Left lung (tissue), 4 donors: ENCODE measurements at regions not wholly inside any gene's neighbourhood (a gene's known extent, or its start where the extent isn't known, plus 50 kb on each side); places are given as distances from the start of the nearest gene placed in this dataset.

Experiments used
- ATAC-seq: fragments of 200-7000 bp; cut with Tn5 transposase; one replicate; pipeline ENCODE4 v1.9.1; 2020; ENCODE audit warnings: moderate library complexity
- DNase-seq, 4 donors: peaks; one replicate each; pipeline ENCODE4 v3.0.0-alpha.2; 2013 to 2020
- H3K27ac ChIP-seq, 2 donors: fragments of 200-600 bp; sonication (generic) in 1 of 2; one replicate each; pipeline versions ENCODE4 v1.5.0 to v1.8.0; 2020 to 2021
- H3K27me3 ChIP-seq, 2 donors: fragments of 200-600 bp; sonication (generic) in 1 of 2; one replicate each; pipeline versions ENCODE4 v1.5.0 to v1.8.0; 2020 to 2021
- H3K36me3 ChIP-seq, 2 donors: fragments of 200-600 bp; sonication (generic) in 1 of 2; one replicate each; pipeline versions ENCODE4 v1.5.0 to v1.8.0; 2020 to 2021
- H3K4me1 ChIP-seq, 2 donors: fragments of 200-600 bp; one replicate each; pipeline ENCODE4 v1.8.0; 2021
- H3K4me3 ChIP-seq, 2 donors: fragments of 200-600 bp; sonication (generic) in 1 of 2; one replicate each; pipeline versions ENCODE4 v1.5.0 to v1.8.0; 2020 to 2021; ENCODE audit warnings: mild to moderate bottlenecking in 1 of 2
- H3K9me3 ChIP-seq, 2 donors: fragments of 200-600 bp; sonication (generic) in 1 of 2; one replicate each; pipeline versions ENCODE4 v1.5.0 to v1.8.0; 2020 to 2021
- intact Hi-C, 2 donors: fragments of 100-400 bp; cut with DNase I; formaldehyde crosslinking; loops; one replicate each; pipeline versions ENCODE4 v1.11.2 to v1.14.2; 2022
- TF ChIP-seq, protein P1 (sequence below), 2 donors: fragments of 200-600 bp; sonication (generic) in 1 of 2; IDR thresholded peaks; one replicate each; pipeline versions ENCODE4 v1.5.0 to v1.8.0; 2021; ENCODE audit warnings: antibody characterized with exemption in 2 of 2
- donor health status: DM: no; HTN: yes; CAD: no.
- donor health status: DM: no; HTN: no; CAD: no.

DNA sequence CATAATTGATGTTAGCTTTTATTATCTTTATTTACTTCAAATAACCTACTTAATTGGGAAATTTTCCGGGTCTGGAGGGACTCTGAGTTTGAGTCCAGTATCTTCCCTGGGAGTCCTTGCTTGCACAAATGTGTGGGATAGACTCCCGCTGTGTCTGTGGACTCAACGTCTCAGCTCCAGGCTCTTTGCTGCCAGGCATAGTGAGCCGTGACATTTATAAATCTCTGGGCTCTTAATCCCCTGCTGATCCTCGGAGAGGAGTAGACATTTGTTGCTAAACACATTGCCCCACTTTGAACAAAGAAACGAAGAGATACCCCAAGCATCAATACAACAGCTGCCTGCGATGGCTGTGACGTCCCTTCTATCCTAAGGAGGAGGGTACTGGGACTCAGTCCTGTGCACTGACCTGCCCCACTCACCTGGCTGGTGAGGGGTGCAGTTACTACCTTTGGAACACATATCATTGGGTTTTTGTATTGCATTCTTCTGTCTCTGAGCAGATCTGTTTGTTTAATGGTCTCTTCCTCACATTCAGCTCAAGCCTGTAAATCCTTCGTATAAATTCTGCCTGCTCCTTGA is 316.9 kb downstream of the HAPSTR1 start:
- Histone ChIP-seq H3K4me3 (no peak overlapping the region), H3K4me1 (peaks cover 0 to 8% of the 10 kb centered on the region in 2 donors), H3K27me3 (no peaks in the 10 kb centered on the region), H3K27ac (no peak overlapping the region), H3K9me3 (no peaks in the 10 kb centered on the region), H3K36me3 (no peaks in the 10 kb centered on the region)
- TF ChIP-seq, protein P1, sequence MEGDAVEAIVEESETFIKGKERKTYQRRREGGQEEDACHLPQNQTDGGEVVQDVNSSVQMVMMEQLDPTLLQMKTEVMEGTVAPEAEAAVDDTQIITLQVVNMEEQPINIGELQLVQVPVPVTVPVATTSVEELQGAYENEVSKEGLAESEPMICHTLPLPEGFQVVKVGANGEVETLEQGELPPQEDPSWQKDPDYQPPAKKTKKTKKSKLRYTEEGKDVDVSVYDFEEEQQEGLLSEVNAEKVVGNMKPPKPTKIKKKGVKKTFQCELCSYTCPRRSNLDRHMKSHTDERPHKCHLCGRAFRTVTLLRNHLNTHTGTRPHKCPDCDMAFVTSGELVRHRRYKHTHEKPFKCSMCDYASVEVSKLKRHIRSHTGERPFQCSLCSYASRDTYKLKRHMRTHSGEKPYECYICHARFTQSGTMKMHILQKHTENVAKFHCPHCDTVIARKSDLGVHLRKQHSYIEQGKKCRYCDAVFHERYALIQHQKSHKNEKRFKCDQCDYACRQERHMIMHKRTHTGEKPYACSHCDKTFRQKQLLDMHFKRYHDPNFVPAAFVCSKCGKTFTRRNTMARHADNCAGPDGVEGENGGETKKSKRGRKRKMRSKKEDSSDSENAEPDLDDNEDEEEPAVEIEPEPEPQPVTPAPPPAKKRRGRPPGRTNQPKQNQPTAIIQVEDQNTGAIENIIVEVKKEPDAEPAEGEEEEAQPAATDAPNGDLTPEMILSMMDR (IDR thresholded peaks at IDR 0.05), result no peak
- DNase-seq (no peak), ATAC-seq (no peak)
- intact Hi-C loops, result no loop called here

DNA sequence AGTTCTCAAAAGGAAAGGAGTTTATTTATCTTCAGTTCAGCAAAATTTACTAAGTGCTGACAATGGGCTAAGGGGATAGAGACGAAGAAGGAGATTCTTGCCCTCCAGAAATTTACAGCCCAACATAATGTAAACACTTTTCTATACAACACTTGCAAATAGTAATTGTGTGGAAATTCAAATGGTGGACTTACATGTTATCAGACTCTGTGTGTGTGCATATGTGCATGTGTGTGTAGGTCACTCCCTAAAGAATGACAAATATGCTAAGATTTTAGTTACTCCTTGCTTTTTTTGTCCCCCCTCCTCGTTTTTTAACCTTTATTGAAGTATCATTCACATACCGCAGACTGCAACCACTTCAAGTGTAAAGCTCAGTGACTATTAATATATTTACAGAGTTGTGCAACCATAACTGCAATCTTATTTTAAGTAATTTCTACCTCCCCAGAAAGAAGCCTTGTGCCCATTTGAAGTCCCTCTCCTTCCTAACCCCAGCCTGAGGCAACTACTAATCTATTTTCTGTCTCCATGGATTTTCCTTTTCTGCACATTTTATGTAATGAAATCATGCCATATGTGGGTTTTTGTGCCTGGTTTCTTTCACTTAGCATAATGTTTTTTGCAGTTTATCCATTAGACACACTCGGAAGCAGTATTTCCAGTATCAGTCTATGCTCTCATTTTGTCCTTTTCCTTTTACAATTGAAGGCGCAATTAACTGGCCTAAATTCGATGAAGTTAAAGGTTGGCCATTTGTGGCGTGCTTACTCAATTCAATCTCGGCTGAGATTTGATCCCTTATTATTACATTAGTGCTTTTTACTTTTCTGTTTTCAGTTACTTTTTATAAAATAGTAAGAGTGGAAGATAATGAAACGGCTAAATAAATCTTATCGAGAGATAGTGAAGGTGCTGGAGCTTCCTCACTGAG is 318.4 kb downstream of the HAPSTR1 start:
- no peaks in the 10 kb centered on the region for H3K36me3 ChIP-seq
- peak in 1 of 4 donors; percentile 31 for DNase-seq
- TF ChIP-seq, protein P1 (IDR thresholded peaks at IDR 0.05), result no peak
- no peak overlapping the region for H3K4me3 ChIP-seq
- intact Hi-C loops, result no loop called here
- ATAC-seq, result peak; percentile 70
- H3K27ac ChIP-seq, result no peak overlapping the region
- peaks cover 0 to 8% of the 10 kb centered on the region in 2 donors for H3K4me1 ChIP-seq
- H3K9me3 ChIP-seq, result no peaks in the 10 kb centered on the region
- H3K27me3 ChIP-seq, result no peaks in the 10 kb centered on the region

DNA sequence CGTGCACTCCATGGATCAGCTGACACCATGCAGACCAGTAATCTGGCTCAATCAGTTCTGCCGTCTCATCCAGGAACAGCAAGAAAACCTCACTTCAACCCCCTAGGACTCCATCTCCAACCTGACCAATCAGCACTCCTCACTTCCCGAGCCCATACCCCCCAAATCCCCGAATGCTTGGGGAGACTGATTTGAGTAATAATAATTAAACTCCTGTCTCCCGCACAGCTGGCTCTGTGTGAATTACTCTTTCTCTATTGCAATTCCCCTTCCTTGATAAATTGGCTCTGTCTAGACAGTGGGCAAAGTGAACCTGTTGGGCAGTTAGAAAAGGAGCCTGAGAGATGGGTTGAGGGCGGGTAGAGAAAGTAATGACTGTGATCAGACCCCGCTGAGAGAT is 320.0 kb downstream of the HAPSTR1 start:
- no peak for ATAC-seq
- no peak for DNase-seq
- Histone ChIP-seq H3K27me3 (no peaks in the 10 kb centered on the region), H3K4me1 (peaks cover 0 to 8% of the 10 kb centered on the region in 2 donors), H3K4me3 (no peak overlapping the region), H3K36me3 (no peaks in the 10 kb centered on the region), H3K9me3 (peaks cover 0 to 2% of the 10 kb centered on the region in 2 donors), H3K27ac (no peak overlapping the region)
- TF ChIP-seq, protein P1 (IDR thresholded peaks at IDR 0.05), result no peak
- intact Hi-C loops, result no loop called here

- ATAC-seq (peak; percentile 70), DNase-seq (peak in 1 of 4 donors; percentile 33)
- Histone ChIP-seq H3K36me3 (no peaks in the 10 kb centered on the region), H3K9me3 (peaks cover 0 to 11% of the 10 kb centered on the region in 2 donors), H3K27me3 (no peaks in the 10 kb centered on the region), H3K4me1 (peaks cover 0 to 8% of the 10 kb centered on the region in 2 donors), H3K27ac (no peak overlapping the region), H3K4me3 (no peak overlapping the region)
- intact Hi-C loops, result no loop called here
- TF ChIP-seq, protein P1 (IDR thresholded peaks at IDR 0.05), result no peak
These were observed 320.8 kb downstream of the HAPSTR1 start for GRCh38 chr16:9412031-9412914.
